ENCODE measurements at regions not wholly inside any gene's neighbourhood (a gene's known extent, or its start where the extent isn't known, plus 50 kb on each side); places are given as distances from the start of the nearest gene placed in this dataset.

- ATAC-seq (no peak), FAIRE-seq (no peak), DNase-seq (ENCODE audit: low spot score) (no peak)
- Histone ChIP-seq H3K27ac (ENCODE audit: extremely low read length, insufficient read depth, low read length) (no peak overlapping the region), H3K9ac (ENCODE audit: insufficient read depth, low read depth, low read length) (no peak overlapping the region), H3K9me3 (ENCODE audit: low read length) (no peaks in the 10 kb centered on the region), H2AFZ (ENCODE audit: low read length) (no peak overlapping the region), H3K4me1 (ENCODE audit: insufficient read depth, low read length) (no peaks in the 10 kb centered on the region), H3K4me3 (replicated peaks in 1 of 3; ENCODE audit: insufficient read depth in 1 of 3, low read depth in 2 of 3, low read length in 3 of 3) (no peak overlapping the region), H3K79me2 (ENCODE audit: insufficient read depth, low read length) (no peaks in the 10 kb centered on the region), H3K27me3 (ENCODE audit: control insufficient read depth in 1 of 2, insufficient read depth in 2 of 2, low read length in 2 of 2) (no peaks in the 10 kb centered on the region), H3K4me2 (ENCODE audit: low read depth, low read length) (no peak overlapping the region), H3K36me3 (replicated peaks in 1 of 2; ENCODE audit: control insufficient read depth in 1 of 2, insufficient read depth in 2 of 2, low read length in 2 of 2) (no peaks in the 10 kb centered on the region), H4K20me1 (ENCODE audit: insufficient read depth, low read length) (no peaks in the 10 kb centered on the region)
- no TSS peak for BruUV-seq (replicated peaks)
- intact Hi-C loops (cut with micrococcal nuclease; ENCODE audit: unreplicated experiment) (no loop called here), in situ Hi-C loops (cut with HindIII; ENCODE audit: extremely low pct_ligation_motif_present, low pct_unique_long_range_greater_than_20kb) (no loop called here)
- ChIA-PET POLR2A (no interaction called here), CTCF (ENCODE audit: low intra/inter-chr PET ratio, low total read pairs) (no interaction called here)
- no peak for TF ChIP-seq DNMT3B (CRISPR knock-in tag; conservative IDR thresholded peaks at IDR 0.05)
- TF ChIP-seq REST (IDR thresholded peaks at IDR 0.05; ENCODE audit: borderline replicate concordance in 1 of 2, low read depth in 1 of 2, low read length in 2 of 2) = no peak
- TF ChIP-seq PCBP2 (optimal IDR thresholded peaks at IDR 0.05; ENCODE audit: low read depth, low read length, poor library complexity, severe bottlenecking) = no peak
- TF ChIP-seq ATF6 (CRISPR knock-in tag; conservative IDR thresholded peaks at IDR 0.05) = no peak
- TF ChIP-seq KLF13 (CRISPR knock-in tag; IDR thresholded peaks at IDR 0.05) = no peak
- WGBS (ENCODE audit: low lambda C conversion rate) = 2% methylated on average over 3 of the region's 3 CpGs
These were observed 427.6 kb downstream of the GBA3 start for GRCh38 chr4:23120374-23120773.

Data from HepG2 (cell line).